DOHH2 (cell line): ENCODE measurements at regions not wholly inside any gene's neighbourhood (a gene's known extent, or its start where the extent isn't known, plus 50 kb on each side); places are given as distances from the start of the nearest gene placed in this dataset.

Source experiments
- H3F3A ChIP-seq: fragments of 200-600 bp; sonication (generic), shearing (Covaris generic); 2 replicates; pipeline ENCODE4 v1.6.0; 2016; ENCODE audit warnings: antibody characterized with exemption, mild to moderate bottlenecking; ENCODE audit not compliant: control insufficient read depth, insufficient read depth
- H3K27ac ChIP-seq: fragments of 200-600 bp; sonication (generic); 2 replicates; pipeline ENCODE4 v1.5.1; 2014; ENCODE audit warnings: low read depth, mild to moderate bottlenecking, low read length, moderate library complexity
- H3K27me3 ChIP-seq: fragments of 200-600 bp; sonication (generic); 2 replicates; pipeline ENCODE4 v1.6.1; 2014; ENCODE audit warnings: mild to moderate bottlenecking, low read length, mixed read lengths; ENCODE audit not compliant: control insufficient read depth
- H3K36me3 ChIP-seq: fragments of 200-600 bp; sonication (generic); 2 replicates; pipeline ENCODE4 v1.6.1; 2014; ENCODE audit warnings: mild to moderate bottlenecking, low read length, moderate library complexity, mixed read lengths; ENCODE audit not compliant: control insufficient read depth
- H3K4me1 ChIP-seq: fragments of 200-600 bp; sonication (generic); 2 replicates; pipeline ENCODE4 v1.6.1; 2014; ENCODE audit warnings: mild to moderate bottlenecking, low read length, mixed read lengths; ENCODE audit not compliant: control insufficient read depth
- H3K4me2 ChIP-seq: fragments of 200-600 bp; sonication (generic); 2 replicates; pipeline ENCODE4 v1.6.0; 2014; ENCODE audit warnings: mild to moderate bottlenecking, low read length, moderate library complexity
- H3K4me3 ChIP-seq: fragments of 200-600 bp; sonication (generic); 2 replicates; pipeline ENCODE4 v1.5.1; 2014; ENCODE audit warnings: mild to moderate bottlenecking, low read length, mixed read lengths
- H3K79me2 ChIP-seq: fragments of 200-600 bp; sonication (generic); 2 replicates; pipeline ENCODE4 v1.6.1; 2014; ENCODE audit warnings: mild to moderate bottlenecking, low read length, mixed read lengths; ENCODE audit not compliant: control insufficient read depth
- H3K9me2 ChIP-seq: fragments of 200-600 bp; sonication (generic); replicated peaks from 2 replicates; pipeline ENCODE4 v1.6.1; 2014; ENCODE audit warnings: mild to moderate bottlenecking, low read length, mixed read lengths; ENCODE audit not compliant: control insufficient read depth
- H3K9me3 ChIP-seq: fragments of 200-600 bp; sonication (generic); 2 replicates; pipeline ENCODE4 v1.6.1; 2014; ENCODE audit warnings: antibody characterized with exemption, low read length, mixed read lengths; ENCODE audit not compliant: control insufficient read depth, insufficient read depth
- H4K20me1 ChIP-seq: fragments of 200-600 bp; sonication (generic); 2 replicates; pipeline ENCODE4 v1.6.0; 2014; ENCODE audit warnings: low read depth, mild to moderate bottlenecking, antibody characterized with exemption, low read length, moderate library complexity; ENCODE audit not compliant: control insufficient read depth, insufficient read depth
- EZH2phosphoT487 ChIP-seq: fragments of 200-600 bp; sonication (generic); IDR thresholded peaks from 2 replicates; pipeline ENCODE4 v1.6.1; 2017; ENCODE audit warnings: borderline replicate concordance, mild to moderate bottlenecking, antibody characterized with exemption, low read length, moderate library complexity, mixed read lengths
- TF ChIP-seq, protein P1 (sequence below): fragments of 200-600 bp; sonication (generic); IDR thresholded peaks from one replicate; pipeline ENCODE4 v1.5.1; 2014; ENCODE audit warnings: antibody characterized with exemption, mild to moderate bottlenecking, low read depth, low read length; ENCODE audit not compliant: poor library complexity, severe bottlenecking

DNA sequence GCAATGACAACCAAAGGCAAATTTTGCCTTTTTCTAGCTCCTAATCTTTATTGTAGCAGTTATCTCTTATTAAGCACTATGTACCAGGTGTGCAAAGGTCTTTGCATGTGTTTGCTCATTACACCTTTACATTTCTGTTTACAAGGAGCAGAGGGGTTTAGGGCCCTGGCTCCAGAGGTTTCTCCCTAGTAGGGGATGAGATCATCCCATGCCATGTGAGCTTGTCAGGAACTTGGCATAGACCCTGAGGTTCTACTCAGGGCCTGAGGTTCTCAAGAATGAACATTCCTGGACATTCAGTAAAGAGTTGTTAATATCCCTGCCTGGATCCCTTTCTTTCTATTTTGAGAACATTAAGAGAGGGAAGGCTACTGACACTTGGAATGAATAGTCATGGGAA lies 292.0 kb downstream of the RPAP3 start:
- Histone ChIP-seq H3K27ac (no peak overlapping the region), H4K20me1 (no peaks in the 10 kb centered on the region), H3K79me2 (no peaks in the 10 kb centered on the region), H3K4me2 (no peak overlapping the region), H3K4me3 (no peak overlapping the region), H3K27me3 (peaks cover 8% of the 10 kb centered on the region), H3K9me3 (no peaks in the 10 kb centered on the region), H3K9me2 (no peaks in the 10 kb centered on the region), H3K36me3 (no peaks in the 10 kb centered on the region), H3K4me1 (no peaks in the 10 kb centered on the region), H3F3A (no peaks in the 10 kb centered on the region)
- TF ChIP-seq, protein P1, sequence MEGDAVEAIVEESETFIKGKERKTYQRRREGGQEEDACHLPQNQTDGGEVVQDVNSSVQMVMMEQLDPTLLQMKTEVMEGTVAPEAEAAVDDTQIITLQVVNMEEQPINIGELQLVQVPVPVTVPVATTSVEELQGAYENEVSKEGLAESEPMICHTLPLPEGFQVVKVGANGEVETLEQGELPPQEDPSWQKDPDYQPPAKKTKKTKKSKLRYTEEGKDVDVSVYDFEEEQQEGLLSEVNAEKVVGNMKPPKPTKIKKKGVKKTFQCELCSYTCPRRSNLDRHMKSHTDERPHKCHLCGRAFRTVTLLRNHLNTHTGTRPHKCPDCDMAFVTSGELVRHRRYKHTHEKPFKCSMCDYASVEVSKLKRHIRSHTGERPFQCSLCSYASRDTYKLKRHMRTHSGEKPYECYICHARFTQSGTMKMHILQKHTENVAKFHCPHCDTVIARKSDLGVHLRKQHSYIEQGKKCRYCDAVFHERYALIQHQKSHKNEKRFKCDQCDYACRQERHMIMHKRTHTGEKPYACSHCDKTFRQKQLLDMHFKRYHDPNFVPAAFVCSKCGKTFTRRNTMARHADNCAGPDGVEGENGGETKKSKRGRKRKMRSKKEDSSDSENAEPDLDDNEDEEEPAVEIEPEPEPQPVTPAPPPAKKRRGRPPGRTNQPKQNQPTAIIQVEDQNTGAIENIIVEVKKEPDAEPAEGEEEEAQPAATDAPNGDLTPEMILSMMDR, result no peak
- no peak for TF ChIP-seq EZH2phosphoT487

DNA sequence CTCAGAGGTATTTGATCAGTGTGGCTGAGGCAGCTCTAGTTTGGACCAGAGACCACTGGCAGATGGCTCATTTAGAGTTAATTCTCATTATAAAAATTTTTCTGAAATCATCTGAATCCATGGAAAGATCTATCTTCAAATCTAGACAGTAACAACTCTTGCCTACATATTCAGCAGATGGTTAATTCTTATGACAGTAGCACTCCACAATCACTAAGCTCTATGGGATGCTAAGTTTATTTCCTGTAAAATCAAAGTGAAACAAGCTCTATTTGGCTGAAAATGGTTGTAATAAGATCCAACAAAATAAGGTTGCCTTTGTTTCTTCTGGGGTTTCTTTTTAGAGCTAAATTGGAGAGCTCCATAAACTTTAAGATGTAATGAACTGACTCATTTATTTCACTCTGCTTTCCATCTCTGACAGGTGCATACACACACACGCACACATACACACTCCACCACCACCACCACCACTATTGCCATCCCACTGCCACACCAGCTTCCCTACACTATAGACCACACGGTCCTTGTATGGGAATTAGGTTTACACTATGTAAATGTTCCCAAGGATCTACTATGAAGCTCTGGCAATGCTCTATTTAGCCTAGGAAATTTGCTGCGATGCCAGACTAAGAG lies 293.1 kb downstream of the RPAP3 start:
- no peaks in the 10 kb centered on the region for H3K36me3 ChIP-seq
- H3K4me1 ChIP-seq, result peaks cover 8% of the 10 kb centered on the region
- H3K79me2 ChIP-seq, result no peaks in the 10 kb centered on the region
- H3K4me3 ChIP-seq, result no peak overlapping the region
- no peaks in the 10 kb centered on the region for H3F3A ChIP-seq
- H3K27me3 ChIP-seq, result peaks cover 8% of the 10 kb centered on the region
- TF ChIP-seq, protein P1, result no peak
- TF ChIP-seq EZH2phosphoT487, result no peak
- H3K4me2 ChIP-seq, result no peak overlapping the region
- no peaks in the 10 kb centered on the region for H3K9me2 ChIP-seq
- no peaks in the 10 kb centered on the region for H3K9me3 ChIP-seq
- no peak overlapping the region for H3K27ac ChIP-seq
- H4K20me1 ChIP-seq, result no peaks in the 10 kb centered on the region

DNA sequence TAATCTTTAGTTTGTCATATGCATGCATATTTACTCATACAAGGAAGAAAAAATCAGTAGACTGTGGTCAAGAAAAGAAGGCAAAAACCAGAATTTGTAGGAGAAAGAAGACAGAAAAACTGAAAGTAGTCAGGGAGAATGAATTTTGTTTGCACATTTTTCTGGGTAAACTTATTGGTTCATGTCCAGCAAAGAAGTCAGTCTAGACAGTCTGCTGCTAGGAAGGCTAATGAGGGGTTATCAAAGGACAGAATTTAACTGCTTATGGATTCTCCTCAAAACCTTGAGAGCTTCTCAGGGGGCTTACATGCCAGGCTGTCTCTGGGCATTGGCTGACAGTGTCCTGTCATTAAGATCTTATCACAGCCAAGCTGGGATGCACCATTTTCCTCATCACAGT lies 293.9 kb downstream of the RPAP3 start:
- Histone ChIP-seq H3K27ac (no peak overlapping the region), H3K79me2 (no peaks in the 10 kb centered on the region), H3K4me2 (no peak overlapping the region), H3K9me2 (no peaks in the 10 kb centered on the region), H3K9me3 (no peaks in the 10 kb centered on the region), H3K36me3 (no peaks in the 10 kb centered on the region), H3F3A (no peaks in the 10 kb centered on the region), H3K4me3 (no peak overlapping the region), H4K20me1 (no peaks in the 10 kb centered on the region), H3K27me3 (peaks cover 8% of the 10 kb centered on the region), H3K4me1 (peaks cover 12% of the 10 kb centered on the region)
- TF ChIP-seq, protein P1, result no peak
- TF ChIP-seq EZH2phosphoT487, result no peak
